ENCODE measurements at regions not wholly inside any gene's neighbourhood (a gene's known extent, or its start where the extent isn't known, plus 50 kb on each side); places are given as distances from the start of the nearest gene placed in this dataset.

DNA sequence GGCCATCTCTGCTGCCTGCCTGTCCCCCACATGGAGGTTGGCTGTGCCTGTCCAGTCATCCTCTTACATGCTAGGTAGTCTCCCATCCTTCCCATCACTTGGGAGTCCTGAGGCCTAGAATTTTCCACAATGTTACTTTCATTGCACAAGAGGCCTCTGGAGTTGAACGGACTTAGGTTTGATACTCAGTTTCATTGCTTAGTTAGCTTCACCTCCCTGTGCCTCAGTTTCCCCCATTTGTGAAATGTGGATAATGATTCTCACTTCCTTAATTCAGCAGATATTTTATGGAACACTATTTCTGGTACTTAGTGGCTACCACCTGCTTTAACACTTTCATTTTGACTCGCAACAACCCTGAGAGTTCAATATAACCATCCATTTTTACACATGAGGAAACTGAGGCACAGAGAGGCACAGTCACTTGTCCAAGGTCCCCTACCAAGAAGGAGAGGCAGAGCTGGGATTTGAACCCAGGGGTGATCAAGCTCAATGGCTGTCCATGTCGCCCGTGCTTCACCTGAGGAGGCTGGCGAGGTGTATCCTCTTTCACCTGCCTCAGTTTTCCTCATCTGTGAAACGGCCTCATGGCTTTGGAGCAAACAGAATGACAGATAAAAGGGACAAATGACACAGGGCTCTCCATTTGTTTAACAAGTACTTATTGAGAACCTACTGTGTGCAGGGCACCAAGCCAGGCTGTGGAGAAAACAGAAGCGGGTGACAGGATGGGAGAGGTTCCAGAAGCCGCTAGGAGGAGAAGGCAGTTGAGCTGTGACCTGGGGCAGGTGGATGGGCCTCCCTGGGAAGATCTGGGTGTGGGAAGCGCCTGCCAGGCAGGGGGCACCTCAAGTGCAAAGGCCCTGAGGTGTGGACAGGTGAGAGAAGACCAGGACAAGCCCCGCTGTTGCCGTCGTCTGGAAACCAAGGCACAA, 154.3 kb upstream of the PTPN1 start:
- TF ChIP-seq ZFX (CRISPR knock-in tag; IDR thresholded peaks at IDR 0.05) (no peak), ZNF197 (CRISPR knock-in tag; IDR thresholded peaks at IDR 0.05; ENCODE audit: low read depth) (no peak), CTCF (IDR thresholded peaks at IDR 0.05 in 2 of 3, conservative IDR thresholded peaks at IDR 0.05 in 1 of 3; ENCODE audit: insufficient read depth in 2 of 3, low read depth in 1 of 3, low read length in 3 of 3) (no peak), ELF4 (CRISPR knock-in tag; IDR thresholded peaks at IDR 0.05) (no peak)

Data from K562 (cell line).